ENCODE measurements at regions not wholly inside any gene's neighbourhood (a gene's known extent, or its start where the extent isn't known, plus 50 kb on each side); places are given as distances from the start of the nearest gene placed in this dataset.

DNA sequence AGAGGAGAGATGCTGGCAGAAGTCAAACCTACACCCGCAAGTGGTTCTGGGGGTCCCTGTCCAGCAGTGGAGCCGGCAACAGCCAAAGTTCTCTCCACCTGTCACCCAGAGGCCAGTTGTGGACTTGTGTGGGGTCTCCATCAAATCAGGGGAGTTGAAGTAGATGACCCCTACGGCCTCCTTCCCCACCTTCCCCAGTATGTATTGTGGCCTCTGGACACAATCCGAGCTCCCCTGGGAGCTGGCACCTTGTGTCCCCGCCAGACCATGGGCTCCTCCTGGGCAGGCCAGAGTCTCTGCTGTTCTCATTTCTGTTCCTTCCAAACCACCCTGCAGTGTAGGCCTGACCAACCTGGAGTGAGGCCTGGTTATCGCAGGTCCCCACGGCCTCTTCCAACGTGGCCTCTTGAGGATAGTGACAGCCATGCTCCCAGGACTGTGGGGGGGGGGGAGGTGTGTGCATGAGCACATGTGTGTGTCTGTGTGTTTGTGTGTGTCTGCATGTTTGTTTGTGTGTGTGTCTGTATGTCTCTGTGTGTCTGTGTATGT is 246.4 kb downstream of the MATN1 start:
- TF ChIP-seq, protein P1, sequence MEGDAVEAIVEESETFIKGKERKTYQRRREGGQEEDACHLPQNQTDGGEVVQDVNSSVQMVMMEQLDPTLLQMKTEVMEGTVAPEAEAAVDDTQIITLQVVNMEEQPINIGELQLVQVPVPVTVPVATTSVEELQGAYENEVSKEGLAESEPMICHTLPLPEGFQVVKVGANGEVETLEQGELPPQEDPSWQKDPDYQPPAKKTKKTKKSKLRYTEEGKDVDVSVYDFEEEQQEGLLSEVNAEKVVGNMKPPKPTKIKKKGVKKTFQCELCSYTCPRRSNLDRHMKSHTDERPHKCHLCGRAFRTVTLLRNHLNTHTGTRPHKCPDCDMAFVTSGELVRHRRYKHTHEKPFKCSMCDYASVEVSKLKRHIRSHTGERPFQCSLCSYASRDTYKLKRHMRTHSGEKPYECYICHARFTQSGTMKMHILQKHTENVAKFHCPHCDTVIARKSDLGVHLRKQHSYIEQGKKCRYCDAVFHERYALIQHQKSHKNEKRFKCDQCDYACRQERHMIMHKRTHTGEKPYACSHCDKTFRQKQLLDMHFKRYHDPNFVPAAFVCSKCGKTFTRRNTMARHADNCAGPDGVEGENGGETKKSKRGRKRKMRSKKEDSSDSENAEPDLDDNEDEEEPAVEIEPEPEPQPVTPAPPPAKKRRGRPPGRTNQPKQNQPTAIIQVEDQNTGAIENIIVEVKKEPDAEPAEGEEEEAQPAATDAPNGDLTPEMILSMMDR (IDR thresholded peaks at IDR 0.05), result no peak
- no peak for TF ChIP-seq EZH2 (IDR thresholded peaks at IDR 0.05)

Measured in neural progenitor cell (in vitro differentiated cells).